H1 (cell line): ENCODE measurements at regions not wholly inside any gene's neighbourhood (a gene's known extent, or its start where the extent isn't known, plus 50 kb on each side); places are given as distances from the start of the nearest gene placed in this dataset.

Experiments used
- CTCF ChIA-PET: fragments of 300-600 bp; sonication (Branson Sonifier 250); formaldehyde crosslinking; loops from one replicate; lab custom pipeline; 2021; ENCODE audit not compliant: partially characterized antibody; lab: Charles Lee
- POLR2A ChIA-PET: fragments of 300-600 bp; sonication (Branson Sonifier 250); formaldehyde crosslinking; loops from one replicate; lab custom pipeline; 2021; ENCODE audit warnings: inconsistent platforms; ENCODE audit not compliant: partially characterized antibody; lab: Charles Lee
- DNase-seq, 2 experiments: peaks; one replicate each; pipeline versions ENCODE4 v3.0.0 to v3.0.0-alpha.2; 2010 to 2022; ENCODE audit warnings: low spot score in 2 of 2, low read depth in 1 of 2, mixed read lengths in 1 of 2
- FAIRE-seq: peaks from 2 replicates; lab custom pipeline; 2011; peaks lifted over from hg19 to GRCh38; lab: Jason Lieb, UNC
- H2AFZ ChIP-seq: 2 replicates; pipeline ENCODE4 v1.8.1; 2012; ENCODE audit warnings: low read length, inconsistent platforms
- H2AK5ac ChIP-seq: 2 replicates; pipeline ENCODE4 v1.6.1; 2013; ENCODE audit warnings: low read depth, low read length
- H2BK120ac ChIP-seq: replicated peaks from 2 replicates; pipeline ENCODE3; 2013; ENCODE audit warnings: low read depth, low read length, inconsistent platforms
- H2BK12ac ChIP-seq: 2 replicates; pipeline ENCODE4 v1.6.1; 2013; ENCODE audit warnings: low read depth, low read length
- H2BK15ac ChIP-seq: 2 replicates; pipeline ENCODE4 v1.6.1; 2013; ENCODE audit warnings: low read length
- H2BK20ac ChIP-seq: 2 replicates; pipeline ENCODE4 v1.6.1; 2013; ENCODE audit warnings: low read length
- H2BK5ac ChIP-seq: 2 replicates; pipeline ENCODE4 v1.6.1; 2013; ENCODE audit warnings: low read depth, low read length
- H3K14ac ChIP-seq: 2 replicates; pipeline ENCODE4 v1.6.1; 2013; ENCODE audit warnings: inconsistent platforms; ENCODE audit not compliant: insufficient read length
- H3K18ac ChIP-seq: 2 replicates; pipeline ENCODE4 v1.6.1; 2013; ENCODE audit warnings: low read length; ENCODE audit errors: extremely low read depth
- H3K23ac ChIP-seq: 2 replicates; pipeline ENCODE4 v1.6.1; 2013; ENCODE audit warnings: inconsistent platforms; ENCODE audit not compliant: insufficient read length
- H3K23me2 ChIP-seq: 2 replicates; pipeline ENCODE4 v1.6.1; 2013; ENCODE audit warnings: low read depth, low read length
- H3K27ac ChIP-seq: 2 replicates; pipeline ENCODE4 v1.6.1; 2011; ENCODE audit warnings: low read depth, low read length, inconsistent platforms
- H3K27me3 ChIP-seq, 4 experiments: replicated peaks in 1 of 4; 1 replicate in 1 of 4; 2 replicates in 3 of 4; pipeline versions ENCODE4 v1.6.1 to v1.8.1; 2011 to 2013; ENCODE audit warnings: low read length in 3 of 4, mild to moderate bottlenecking in 3 of 4, inconsistent platforms in 2 of 4, mixed read lengths in 2 of 4, moderate library complexity in 1 of 4; ENCODE audit not compliant: control insufficient read depth in 3 of 4, insufficient read depth in 3 of 4; ENCODE audit errors: extremely low read depth in 1 of 4
- H3K36me3 ChIP-seq, 4 experiments: 2 replicates each; pipeline versions ENCODE4 v1.6.1 to v1.8.1; 2011 to 2013; ENCODE audit warnings: mild to moderate bottlenecking in 4 of 4, low read length in 3 of 4, moderate library complexity in 2 of 4, control low read depth in 1 of 4, inconsistent platforms in 1 of 4; ENCODE audit not compliant: insufficient read depth in 4 of 4, control insufficient read depth in 2 of 4
- H3K4ac ChIP-seq: replicated peaks from 2 replicates; pipeline ENCODE3; 2013; ENCODE audit warnings: low read length, low read depth, mixed read lengths, inconsistent platforms; ENCODE audit not compliant: insufficient read length
- H3K4me1 ChIP-seq, 4 experiments: replicated peaks in 1 of 4; 1 replicate in 1 of 4; 2 replicates in 3 of 4; pipeline versions ENCODE4 v1.6.1 to v1.8.1; 2011 to 2013; ENCODE audit warnings: low read length in 3 of 4, inconsistent platforms in 2 of 4, mixed read lengths in 1 of 4; ENCODE audit not compliant: insufficient read depth in 4 of 4, control insufficient read depth in 3 of 4
- H3K4me2 ChIP-seq, 2 experiments: 2 replicates each; pipeline versions ENCODE4 v1.6.1 to v1.8.1; 2011 to 2013; ENCODE audit warnings: low read depth in 2 of 2, low read length in 2 of 2, control low read depth in 1 of 2, inconsistent platforms in 1 of 2, mild to moderate bottlenecking in 1 of 2; ENCODE audit not compliant: insufficient read depth in 1 of 2
- H3K4me3 ChIP-seq, 4 experiments: fragments of 200-600, 300-600 bp in 1 of 4; sonication (generic), shearing (Covaris generic), sonication (Bioruptor Twin) in 1 of 4; 2 replicates each; pipeline versions ENCODE4 v1.5.1 to v1.8.1; 2011 to 2016; ENCODE audit warnings: low read length in 4 of 4, low read depth in 3 of 4, control low read depth in 2 of 4, inconsistent platforms in 2 of 4, mild to moderate bottlenecking in 2 of 4, mixed read lengths in 1 of 4, moderate library complexity in 1 of 4; ENCODE audit not compliant: insufficient read depth in 2 of 4; ENCODE audit errors: extremely low read depth in 1 of 4
- H3K56ac ChIP-seq: replicated peaks from 2 replicates; pipeline ENCODE3; 2013; ENCODE audit warnings: low read depth, mild to moderate bottlenecking, mixed read lengths, low read length, inconsistent platforms; ENCODE audit not compliant: insufficient read length
- H3K79me1 ChIP-seq: 2 replicates; pipeline ENCODE4 v1.6.1; 2013; ENCODE audit warnings: low read depth, low read length, control low read depth
- H3K79me2 ChIP-seq, 2 experiments: 2 replicates each; pipeline versions ENCODE4 v1.6.1 to v1.8.1; 2012 to 2013; ENCODE audit warnings: low read length in 2 of 2, mild to moderate bottlenecking in 2 of 2, inconsistent platforms in 1 of 2; ENCODE audit not compliant: insufficient read depth in 2 of 2, control insufficient read depth in 1 of 2
- H3K9ac ChIP-seq, 4 experiments: replicated peaks in 1 of 4; 1 replicate in 1 of 4; 2 replicates in 3 of 4; pipeline versions ENCODE4 v1.6.1 to v1.8.1; 2011 to 2013; ENCODE audit warnings: low read depth in 3 of 4, low read length in 3 of 4, control low read depth in 2 of 4, mild to moderate bottlenecking in 2 of 4, moderate library complexity in 2 of 4, inconsistent platforms in 1 of 4; ENCODE audit errors: extremely low read depth in 1 of 4
- H3K9me3 ChIP-seq, 2 experiments: 2 replicates each; pipeline versions ENCODE4 v1.6.1 to v1.8.1; 2012 to 2013; ENCODE audit warnings: mild to moderate bottlenecking in 2 of 2, moderate library complexity in 2 of 2, control low read depth in 1 of 2, inconsistent platforms in 1 of 2, low read depth in 1 of 2, low read length in 1 of 2, mixed read lengths in 1 of 2; ENCODE audit not compliant: insufficient read depth in 2 of 2
- H4K20me1 ChIP-seq, 2 experiments: replicated peaks in 1 of 2; 2 replicates each; pipeline versions ENCODE3 to v1.8.1; 2011 to 2013; ENCODE audit warnings: inconsistent platforms in 2 of 2, low read length in 2 of 2, mild to moderate bottlenecking in 1 of 2; ENCODE audit not compliant: insufficient read depth in 2 of 2, control insufficient read depth in 1 of 2
- H4K5ac ChIP-seq: 2 replicates; pipeline ENCODE4 v1.6.1; 2013; ENCODE audit warnings: low read length, low read depth, mixed read lengths, inconsistent platforms; ENCODE audit not compliant: insufficient read length
- H4K8ac ChIP-seq: 2 replicates; pipeline ENCODE4 v1.8.0; 2013; ENCODE audit warnings: mild to moderate bottlenecking, moderate library complexity, low read length, inconsistent platforms; ENCODE audit not compliant: insufficient read depth; ENCODE audit errors: extremely low read depth
- H4K91ac ChIP-seq: replicated peaks from 2 replicates; pipeline ENCODE3; 2013; ENCODE audit warnings: low read length, mixed read lengths, inconsistent platforms; ENCODE audit not compliant: insufficient read length
- CTBP2 ChIP-seq: IDR thresholded peaks from 2 replicates; pipeline ENCODE4 v1.7.0; 2011; ENCODE audit warnings: borderline replicate concordance, mild to moderate bottlenecking, moderate library complexity, mixed read lengths, low read length; ENCODE audit not compliant: insufficient read depth, insufficient read length
- SUZ12 ChIP-seq: fragments of 200-600 bp; sonication (generic); IDR thresholded peaks from 2 replicates; pipeline ENCODE4 v1.6.1; 2012; ENCODE audit warnings: mild to moderate bottlenecking, inconsistent platforms, low read length, moderate library complexity, mixed read lengths
- WGBS, 2 experiments: shearing (Covaris generic) in 1 of 2; methylation state at CpG; one replicate each; pipeline versions ENCODE4 v1.1.6 to v1.1.7; 2013 to 2015; ENCODE audit warnings: low lambda C conversion rate in 2 of 2, mixed read lengths in 2 of 2, inconsistent platforms in 1 of 2, low coverage in 1 of 2, missing lambda C conversion rate in 1 of 2; ENCODE audit not compliant: insufficient replicate concordance in 2 of 2, insufficient coverage in 1 of 2, insufficient read length in 1 of 2; ENCODE audit errors: extremely low coverage in 1 of 2, missing lambda C conversion rate in 1 of 2; 5-methylcytosine and 5-hydroxymethylcytosine counted together

DNA sequence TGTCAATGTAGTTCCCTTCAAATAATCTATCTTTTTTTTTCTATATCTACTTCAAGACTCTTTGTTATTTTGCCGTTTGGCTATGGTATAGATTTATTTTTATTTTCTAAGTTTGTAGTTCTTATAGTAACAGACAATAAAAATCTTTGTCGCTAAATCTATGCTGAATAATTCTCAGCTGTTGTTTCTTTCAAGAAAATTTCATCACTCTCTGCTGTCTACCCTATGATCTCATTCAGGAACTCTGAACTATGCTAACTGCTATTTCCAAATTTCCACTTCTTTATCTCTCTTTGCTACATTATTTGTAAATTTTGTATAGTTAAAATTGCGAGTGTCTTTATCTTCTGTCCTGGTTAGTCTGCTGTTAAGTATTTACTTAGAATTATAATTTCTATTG is 353.6 kb downstream of the LRFN5 start:
- Histone ChIP-seq H4K91ac (no peak overlapping the region), H4K8ac (no peak overlapping the region), H3K9me3 (no peaks in the 10 kb centered on the region), H3K23ac (no peak overlapping the region), H3K4ac (no peak overlapping the region), H3K4me2 (no peak overlapping the region), H3K4me1 (no peaks in the 10 kb centered on the region), H4K5ac (no peak overlapping the region), H2AFZ (no peak overlapping the region), H3K23me2 (no peaks in the 10 kb centered on the region; the same call in 1 of the 2 replicates), H4K20me1 (no peaks in the 10 kb centered on the region), H2BK15ac (no peak overlapping the region), H3K27me3 (no peaks in the 10 kb centered on the region), H2BK12ac (no peak overlapping the region), H3K27ac (no peak overlapping the region), H2BK120ac (no peak overlapping the region), H3K14ac (no peak overlapping the region), H3K4me3 (no peak overlapping the region), H3K56ac (no peak overlapping the region), H2BK20ac (no peak overlapping the region), H2AK5ac (no peak overlapping the region), H3K9ac (no peak overlapping the region), H2BK5ac (no peak overlapping the region), H3K18ac (no peak overlapping the region), H3K79me1 (no peaks in the 10 kb centered on the region), H3K79me2 (no peaks in the 10 kb centered on the region), H3K36me3 (no peaks in the 10 kb centered on the region)
- WGBS, 2 experiments, result 89% methylated on average over 3 of the region's 3 CpGs; no CpG with 5 or more reads in 1 of the 2 experiments
- FAIRE-seq, result no peak
- no peak for DNase-seq
- CTCF ChIA-PET, result no interaction called here
- POLR2A ChIA-PET, result no interaction called here
- TF ChIP-seq CTBP2 (no peak), SUZ12 (no peak)
